RCC 7860 (cell line): ENCODE measurements at regions not wholly inside any gene's neighbourhood (a gene's known extent, or its start where the extent isn't known, plus 50 kb on each side); places are given as distances from the start of the nearest gene placed in this dataset.

Experiments
- DNase-seq: peaks from one replicate; pipeline ENCODE4 v3.0.0-alpha.2; 2015; ENCODE audit warnings: low spot score
- FAIRE-seq: peaks from 2 replicates; lab custom pipeline; 2012; peaks lifted over from hg19 to GRCh38; lab: Jason Lieb, UNC

DNA sequence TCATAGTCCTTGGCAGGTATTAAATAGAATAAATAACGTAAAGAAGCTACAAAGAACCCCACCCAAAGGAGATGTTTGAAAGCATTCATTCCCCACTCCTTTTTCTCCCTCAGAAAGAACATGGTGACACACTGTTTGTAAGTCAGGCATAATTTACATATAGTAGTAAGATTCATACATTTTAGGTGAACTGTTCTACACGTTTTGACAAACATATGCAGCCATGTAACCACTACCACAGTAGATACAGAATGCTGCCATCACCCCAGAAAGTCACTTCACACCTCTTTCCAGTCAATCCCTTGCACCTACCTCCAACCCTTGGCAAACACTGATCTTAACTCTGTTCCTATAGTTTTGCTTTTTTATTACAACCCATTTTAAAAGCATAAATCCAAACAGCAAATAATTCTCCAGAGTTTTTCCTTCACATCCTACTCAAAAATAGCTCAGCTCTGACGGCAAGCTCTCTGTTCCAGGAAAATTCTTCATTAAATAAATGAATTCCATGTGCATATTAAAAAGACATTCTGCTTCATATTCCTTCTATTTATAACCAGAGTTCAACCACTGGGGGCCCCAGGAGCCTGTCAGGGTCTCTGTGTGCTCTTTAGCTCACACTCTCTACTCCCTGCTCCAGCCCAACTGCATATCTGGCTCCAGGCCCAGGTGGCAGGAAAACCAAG is 258.8 kb downstream of the PLPP3 start:
- DNase-seq (no peak), FAIRE-seq (no peak)

DNA sequence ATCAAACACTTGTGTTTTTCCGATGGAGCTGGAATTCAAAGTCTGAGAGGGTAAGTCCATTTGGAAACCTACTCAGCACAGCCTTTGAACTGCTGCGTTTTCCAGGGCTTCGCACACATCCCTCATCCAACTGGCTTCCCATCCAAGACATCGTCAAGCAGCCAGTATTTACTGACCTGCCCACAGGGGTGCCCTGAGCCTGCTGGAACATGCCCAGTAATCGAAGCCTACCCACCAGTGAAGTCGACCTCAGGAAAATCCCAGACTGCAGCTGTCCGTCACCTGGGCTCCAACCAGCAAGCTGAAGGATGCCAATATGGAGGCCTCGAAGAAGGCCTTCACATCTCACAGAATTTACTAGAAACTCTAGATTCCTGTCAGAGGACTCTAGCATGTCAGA is 261.6 kb downstream of the PLPP3 start:
- FAIRE-seq (no peak), DNase-seq (no peak)

GRCh38 chr1:56315293-56315942 is 263.9 kb downstream of the PLPP3 start:
- no peak for DNase-seq
- no peak for FAIRE-seq

DNA sequence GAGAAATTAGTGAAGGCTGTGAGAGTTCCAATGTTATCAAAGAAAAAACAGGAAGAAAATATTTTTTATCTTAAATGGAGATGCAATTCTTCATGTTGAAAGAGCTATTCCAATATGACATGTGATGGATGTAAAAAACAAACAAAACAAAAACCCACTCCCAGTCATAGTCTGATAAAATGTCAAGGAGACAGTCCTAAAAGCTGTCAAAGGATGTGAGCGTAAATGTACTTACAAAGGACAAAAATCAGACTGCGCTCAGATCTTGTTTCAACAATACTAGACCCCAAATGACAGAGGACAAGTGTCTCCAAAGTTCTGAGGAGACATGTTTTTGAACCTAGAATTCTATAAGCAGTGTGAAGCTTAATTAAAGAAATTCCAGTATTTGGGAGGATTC is 265.8 kb downstream of the PLPP3 start:
- DNase-seq (no peak), FAIRE-seq (no peak)

DNA sequence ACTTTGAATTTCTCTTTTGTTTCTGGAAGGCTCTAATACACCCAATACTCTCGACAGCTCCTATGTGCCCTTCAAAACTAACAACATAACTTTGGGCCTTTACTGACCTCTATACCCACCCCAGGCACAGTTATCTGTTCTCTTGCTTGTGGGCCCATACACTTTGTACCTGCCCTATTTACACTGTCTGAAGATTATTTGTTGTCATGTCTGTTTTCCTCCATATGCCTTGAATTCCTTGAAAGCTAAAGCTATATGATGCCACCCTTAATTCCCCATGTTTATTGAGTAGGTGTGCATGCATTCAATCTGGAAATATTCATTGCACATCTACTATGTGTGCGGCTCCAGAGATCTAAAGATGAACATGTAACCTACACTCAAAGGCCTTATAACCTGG is 267.6 kb downstream of the PLPP3 start:
- no peak for FAIRE-seq

GRCh38 chr1:56310945-56311344 is 268.4 kb downstream of the PLPP3 start:
- DNase-seq (no peak), FAIRE-seq (no peak)

More for the DNA sequence above, 267.6 kb downstream of the PLPP3 start:
- no peak for DNase-seq

GRCh38 chr1:56309065-56309464 is 270.3 kb downstream of the PLPP3 start:
- FAIRE-seq (no peak), DNase-seq (no peak)

- DNase-seq: no peak
- no peak for FAIRE-seq
Observed at GRCh38 chr1:56304975-56305374, 274.4 kb downstream of the PLPP3 start.

GRCh38 chr1:56303805-56304204 is 275.6 kb downstream of the PLPP3 start:
- DNase-seq (no peak), FAIRE-seq (no peak)

DNA sequence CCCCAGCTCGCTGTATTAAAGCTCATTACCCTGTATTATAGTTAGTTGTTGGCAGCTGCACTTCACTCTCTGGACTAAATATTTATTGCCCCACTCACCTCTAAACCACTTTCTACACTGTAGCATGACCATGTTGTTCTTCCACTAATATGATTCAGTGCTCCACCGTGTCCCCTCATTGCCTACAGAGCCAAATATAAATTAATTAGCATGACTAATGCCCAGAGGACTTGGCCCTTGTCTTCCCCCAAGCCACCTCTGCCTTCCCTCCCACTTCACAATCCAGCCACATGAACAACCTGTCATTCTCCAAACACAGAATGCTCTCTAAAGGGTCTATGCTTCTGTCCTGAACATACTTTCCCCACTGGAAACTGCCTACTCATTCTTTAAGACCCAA is 276.5 kb downstream of the PLPP3 start:
- DNase-seq (no peak), FAIRE-seq (no peak)

DNA sequence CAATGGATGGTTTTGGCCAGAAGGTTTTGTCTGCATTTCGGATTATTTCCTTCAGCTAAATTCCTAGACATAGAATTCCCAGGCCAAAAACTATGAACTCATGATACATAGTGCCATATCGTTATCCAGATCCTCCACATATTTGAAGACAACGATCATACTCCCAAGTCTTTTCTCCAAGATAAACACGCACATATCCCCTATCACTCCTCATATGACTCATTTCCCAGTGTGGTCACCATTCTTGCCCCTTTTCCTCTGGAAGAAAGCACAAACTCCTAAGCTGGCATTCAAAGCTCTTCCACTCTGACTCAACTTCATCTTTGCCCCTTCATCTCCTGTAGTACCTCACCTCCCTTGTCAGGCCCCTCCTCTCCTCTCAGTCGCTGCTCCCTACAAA is 277.6 kb downstream of the PLPP3 start:
- DNase-seq (peak; percentile 51), FAIRE-seq (peak; percentile 62)

DNA sequence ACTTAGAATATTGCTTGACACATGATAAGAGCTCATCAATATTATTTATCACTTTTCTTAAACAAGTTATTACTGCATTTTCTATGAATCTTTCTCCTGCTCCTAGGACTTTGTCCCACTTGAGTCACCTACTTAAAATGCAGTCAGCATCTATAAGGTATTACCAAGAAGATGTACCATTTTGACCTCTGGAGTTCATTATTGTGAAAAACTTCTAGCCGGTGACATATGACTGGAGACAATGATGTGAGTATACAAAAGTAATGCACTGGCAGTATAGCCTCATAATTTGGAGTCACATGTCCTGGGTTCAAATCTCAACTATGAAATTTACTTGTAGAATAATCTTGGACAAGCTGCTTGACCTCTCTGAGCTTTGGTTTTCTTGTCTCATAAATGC is 278.5 kb downstream of the PLPP3 start:
- FAIRE-seq (no peak), DNase-seq (no peak)

DNA sequence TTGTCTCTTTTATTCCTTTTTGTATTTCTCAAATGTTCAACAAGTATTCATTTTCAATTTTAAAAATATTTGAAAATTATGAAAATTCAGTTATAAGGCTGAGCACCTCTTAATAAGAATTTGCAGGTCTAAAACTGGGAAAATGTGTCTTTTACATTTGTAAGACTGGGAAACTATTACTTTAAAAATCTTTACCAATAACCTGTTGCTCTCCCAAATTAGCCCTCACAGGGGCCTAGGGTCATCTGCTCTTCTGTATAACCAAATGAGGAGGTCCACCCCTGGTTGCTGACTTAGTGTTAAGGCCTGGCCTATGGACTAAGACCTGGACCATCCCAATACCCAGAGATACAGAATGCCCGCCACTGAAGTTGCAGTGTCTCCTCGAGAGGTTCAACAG is 280.5 kb downstream of the PLPP3 start:
- DNase-seq: no peak
- no peak for FAIRE-seq

- FAIRE-seq: no peak
- no peak for DNase-seq
Observed at GRCh38 chr1:56297904-56298303, 281.5 kb downstream of the PLPP3 start.

- FAIRE-seq (no peak), DNase-seq (no peak)
Observed at GRCh38 chr1:56297208-56297607, 282.2 kb downstream of the PLPP3 start.

DNA sequence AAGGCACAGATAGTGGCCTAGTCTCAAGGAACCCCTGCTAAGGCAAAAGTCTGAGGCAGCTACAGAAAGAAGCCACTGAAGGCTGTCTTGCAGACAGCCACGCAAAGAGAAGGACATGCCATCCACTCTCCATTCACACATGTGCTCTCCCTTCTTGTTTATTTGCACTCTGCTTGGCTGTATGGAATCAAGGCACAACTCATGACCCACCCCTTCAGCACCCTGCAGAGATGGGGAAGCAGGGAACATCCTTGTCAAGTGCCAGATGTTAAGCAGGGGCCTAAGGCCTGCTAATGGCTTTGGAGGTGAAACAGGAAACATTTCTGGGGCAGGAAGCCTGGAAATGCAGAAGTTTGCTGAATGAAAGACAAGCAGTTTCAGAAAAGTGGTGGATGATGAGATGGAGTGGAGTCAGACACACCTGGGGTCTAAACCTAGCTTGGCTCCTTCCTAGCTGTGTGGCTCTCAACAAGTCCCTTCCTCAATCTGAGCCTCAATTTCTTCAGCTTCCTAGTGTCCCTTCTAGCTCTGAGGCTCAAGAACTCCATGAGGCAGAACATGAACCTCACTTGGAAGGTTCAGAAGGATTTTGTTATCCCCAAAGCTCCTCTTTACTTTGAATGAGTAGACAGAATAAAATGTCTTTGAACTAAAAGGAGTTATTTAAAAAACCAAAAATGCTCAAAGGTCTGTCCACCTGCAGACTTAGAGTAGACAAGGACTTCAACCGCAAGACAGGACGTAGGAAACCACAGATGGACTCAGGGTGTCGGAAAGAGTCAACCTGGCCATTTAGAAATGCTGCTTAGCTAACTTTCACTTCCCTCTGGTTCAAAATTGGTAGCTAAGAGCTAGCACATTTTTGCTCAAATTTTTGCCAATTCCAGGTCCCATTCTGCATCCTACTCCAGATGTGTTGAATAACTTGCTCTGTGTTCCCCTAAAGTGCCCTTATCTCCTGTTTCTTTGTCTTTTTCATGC is 283.1 kb downstream of the PLPP3 start:
- DNase-seq (no peak), FAIRE-seq (no peak)

DNA sequence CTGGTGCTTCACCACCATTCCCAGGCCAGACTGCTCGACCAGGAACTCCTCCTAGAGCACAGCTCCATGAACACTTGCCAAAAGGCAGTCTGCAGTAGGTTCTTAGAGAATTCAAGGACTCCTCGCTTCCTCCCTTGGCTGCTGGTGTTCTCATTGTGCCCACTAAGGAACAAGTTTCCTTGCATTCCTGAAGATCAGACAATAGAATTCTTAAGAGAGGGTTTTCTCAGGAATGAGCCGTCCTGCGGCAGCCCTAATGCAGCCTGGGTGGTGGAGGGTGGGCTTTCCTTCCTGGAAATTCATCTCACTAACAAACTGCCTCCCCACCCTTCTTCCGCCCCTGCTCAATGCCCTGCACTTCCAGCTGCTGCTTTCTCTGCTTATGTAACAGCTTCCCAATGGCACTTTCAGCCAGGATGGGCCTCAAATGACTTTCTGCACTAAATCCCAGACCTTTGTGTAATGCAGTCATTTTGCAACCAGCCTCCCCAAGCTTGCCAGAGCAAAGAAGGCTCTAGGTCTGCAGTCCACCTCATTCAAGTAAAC is 287.9 kb downstream of the PLPP3 start:
- no peak for DNase-seq
- FAIRE-seq: no peak

DNA sequence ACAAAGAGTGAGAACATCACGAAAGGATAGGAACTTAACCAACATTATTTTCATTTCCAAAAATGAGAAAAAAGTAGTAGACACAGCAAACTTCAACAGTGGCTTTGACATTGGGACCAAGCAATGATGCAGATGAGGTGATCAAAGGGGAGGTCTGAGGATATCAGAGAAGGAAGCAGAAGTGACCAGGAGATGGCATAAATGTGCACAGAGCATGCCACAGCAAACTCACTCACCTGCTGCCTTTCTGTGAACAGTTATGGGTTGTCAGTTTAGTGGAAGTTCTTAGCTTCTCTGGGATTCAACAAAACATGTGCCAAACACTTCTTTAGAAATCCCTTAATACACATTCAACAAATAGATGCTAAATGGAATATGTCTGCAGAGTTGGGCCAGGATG is 290.1 kb downstream of the PLPP3 start:
- no peak for DNase-seq
- no peak for FAIRE-seq

DNA sequence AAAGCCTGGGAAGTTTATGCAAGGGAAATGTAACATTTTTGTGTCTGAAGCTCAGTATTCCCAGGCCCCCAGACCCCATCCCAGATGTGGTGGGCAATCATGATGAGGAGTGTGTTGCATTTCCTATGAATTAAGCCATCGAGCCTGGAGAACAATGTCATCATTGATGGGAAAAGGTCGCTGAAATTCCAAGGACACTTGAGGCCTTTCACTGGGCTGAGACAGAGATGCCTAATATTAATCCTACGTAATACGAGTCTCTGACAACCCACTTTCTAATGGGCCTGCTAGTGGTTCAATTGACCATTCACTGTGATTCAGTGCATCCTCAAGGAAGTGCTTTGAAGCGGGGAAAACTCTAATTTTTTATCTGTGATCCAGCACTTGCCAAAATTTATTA is 291.6 kb downstream of the PLPP3 start:
- DNase-seq (no peak), FAIRE-seq (no peak)

DNA sequence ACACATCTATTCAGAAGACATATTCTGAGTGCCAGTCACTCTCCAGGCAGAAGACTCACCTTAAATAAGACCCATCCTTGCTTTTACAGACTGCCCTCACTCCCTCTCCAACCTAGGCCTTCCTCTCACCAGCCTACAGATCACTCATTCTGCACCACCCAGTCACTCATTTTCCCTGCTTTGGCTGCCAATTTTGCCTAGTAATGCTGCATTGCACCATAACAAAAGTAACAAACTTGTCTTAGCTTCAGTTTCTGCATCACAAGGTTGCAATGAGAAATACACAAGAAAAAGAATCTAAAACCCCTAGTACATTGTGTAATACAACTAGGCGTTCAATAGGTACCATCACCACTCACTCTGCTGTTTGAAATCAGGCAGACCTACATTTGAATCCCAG is 292.4 kb downstream of the PLPP3 start:
- DNase-seq (no peak), FAIRE-seq (no peak)

- FAIRE-seq (no peak), DNase-seq (no peak)
Observed at GRCh38 chr1:56286506-56286905, 292.9 kb downstream of the PLPP3 start.
